Stomach smooth muscle (tissue), 2 donors: ENCODE measurements at regions not wholly inside any gene's neighbourhood (a gene's known extent, or its start where the extent isn't known, plus 50 kb on each side); places are given as distances from the start of the nearest gene placed in this dataset.
"Not testable (repeated sequence)": the region's sequence is repeated elsewhere in the genome, so short reads cannot be mapped to it uniquely, and the experiment has no call there.

Source experiments
- H3K27ac ChIP-seq: one replicate; pipeline ENCODE4 v1.7.0; 2013; ENCODE audit warnings: mild to moderate bottlenecking, low read length, inconsistent platforms
- H3K27me3 ChIP-seq, 2 donors: one replicate each; pipeline ENCODE4 v1.7.0; 2013; ENCODE audit warnings: low read length in 2 of 2; ENCODE audit not compliant: insufficient read depth in 2 of 2, control insufficient read depth in 1 of 2
- H3K36me3 ChIP-seq, 2 donors: one replicate each; pipeline ENCODE4 v1.7.0; 2013; ENCODE audit warnings: low read length in 2 of 2; ENCODE audit not compliant: control insufficient read depth in 2 of 2, insufficient read depth in 2 of 2
- H3K4me1 ChIP-seq: one replicate; pipeline ENCODE4 v1.7.0; 2013; ENCODE audit warnings: low read length; ENCODE audit not compliant: control insufficient read depth, insufficient read depth
- H3K4me3 ChIP-seq, 2 donors: one replicate each; pipeline ENCODE4 v1.7.0; 2013; ENCODE audit warnings: low read length in 2 of 2
- H3K9ac ChIP-seq, 2 donors: one replicate each; pipeline ENCODE4 v1.7.0; 2013; ENCODE audit warnings: low read length in 2 of 2, mild to moderate bottlenecking in 1 of 2
- H3K9me3 ChIP-seq, 2 donors: one replicate each; pipeline ENCODE4 v1.7.0; 2013; ENCODE audit warnings: low read length in 2 of 2; ENCODE audit not compliant: control insufficient read depth in 2 of 2
- donor health status: healthy.
- donor health status: Pancreatic carcinoma.

- Histone ChIP-seq H3K27me3 (no peaks in the 10 kb centered on the region), H3K27ac (no peak overlapping the region), H3K36me3 (no peaks in the 10 kb centered on the region), H3K9ac (no peak overlapping the region), H3K9me3 (no peaks in the 10 kb centered on the region), H3K4me1 (no peaks in the 10 kb centered on the region), H3K4me3 (no peak overlapping the region)
Measured at GRCh38 chr6:100203400-100203799, 209.4 kb upstream of the MCHR2 start.

- Histone ChIP-seq H3K27ac (no peak overlapping the region), H3K4me3 (no peak overlapping the region), H3K9ac (no peak overlapping the region), H3K9me3 (no peaks in the 10 kb centered on the region), H3K36me3 (no peaks in the 10 kb centered on the region), H3K27me3 (no peaks in the 10 kb centered on the region), H3K4me1 (no peaks in the 10 kb centered on the region)
Measured at GRCh38 chr6:100202417-100203194, 208.6 kb upstream of the MCHR2 start.

DNA sequence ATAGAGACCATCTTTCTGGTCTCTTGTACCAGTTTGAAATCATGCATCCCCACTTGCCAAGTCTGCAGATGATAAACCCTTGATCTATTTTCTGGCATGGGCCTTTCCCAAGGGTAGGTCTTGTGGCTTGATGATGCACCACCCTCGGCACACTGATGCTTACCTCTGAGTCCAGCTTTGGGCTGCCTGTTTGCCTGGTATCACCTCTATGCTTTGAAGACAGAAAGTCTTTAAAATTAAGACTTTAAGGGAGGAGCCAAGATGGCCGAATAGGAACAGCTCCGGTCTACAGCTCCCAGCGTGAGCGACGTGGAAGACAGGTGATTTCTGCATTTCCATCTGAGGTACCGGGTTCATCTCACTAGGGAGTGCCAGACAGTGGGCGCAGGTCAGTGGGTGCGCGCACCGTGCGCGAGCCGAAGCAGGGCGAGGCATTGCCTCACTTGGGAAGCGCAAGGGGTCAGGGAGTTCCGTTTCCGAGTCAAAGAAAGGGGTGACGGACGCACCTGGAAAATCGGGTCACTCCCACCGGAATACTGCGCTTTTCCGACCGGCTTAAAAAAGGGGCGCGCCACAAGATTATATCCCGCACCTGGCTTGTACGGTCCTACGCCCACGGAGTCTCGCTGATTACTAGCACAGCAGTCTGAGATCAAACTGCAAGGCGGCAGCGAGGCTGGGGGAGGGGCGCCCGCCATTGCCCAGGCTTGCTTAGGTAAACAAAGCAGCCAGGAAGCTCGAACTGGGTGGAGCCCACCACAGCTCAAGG is 202.4 kb upstream of the MCHR2 start:
- not testable (repeated sequence) for H3K9me3 ChIP-seq, H3K27ac ChIP-seq, H3K36me3 ChIP-seq, H3K9ac ChIP-seq, H3K4me1 ChIP-seq, H3K4me3 ChIP-seq, H3K27me3 ChIP-seq

- not testable (repeated sequence) for H3K4me3 ChIP-seq, H3K27ac ChIP-seq, H3K36me3 ChIP-seq, H3K4me1 ChIP-seq, H3K9me3 ChIP-seq, H3K9ac ChIP-seq, H3K27me3 ChIP-seq
Measured at GRCh38 chr6:100195244-100195643, 201.2 kb upstream of the MCHR2 start.

- Histone ChIP-seq H3K4me3 (no peak overlapping the region), H3K9me3 (no peaks in the 10 kb centered on the region), H3K36me3 (no peaks in the 10 kb centered on the region), H3K9ac (no peak overlapping the region), H3K27me3 (no peaks in the 10 kb centered on the region), H3K27ac (no peak overlapping the region), H3K4me1 (no peaks in the 10 kb centered on the region)
Measured at GRCh38 chr6:100194535-100194934, 200.5 kb upstream of the MCHR2 start.

DNA sequence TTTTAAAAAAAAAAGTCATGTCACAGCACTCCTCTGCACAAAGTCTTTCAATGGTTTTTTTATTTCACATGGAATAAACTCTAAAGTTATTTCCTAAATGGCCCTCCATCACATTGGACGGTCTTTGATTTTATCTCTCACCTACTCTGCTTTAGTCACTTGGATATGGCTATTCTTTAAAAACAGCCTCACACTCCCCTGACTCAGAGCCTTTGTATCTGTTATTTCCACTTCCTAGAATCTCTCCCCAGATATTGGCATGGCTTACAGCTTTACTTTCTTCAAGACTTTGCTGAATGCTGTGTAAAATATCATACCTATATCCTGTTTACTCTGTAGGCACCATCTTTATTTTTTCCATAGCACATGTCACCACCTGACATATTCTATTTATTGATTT is 194.7 kb upstream of the MCHR2 start:
- no peak overlapping the region for H3K9ac ChIP-seq
- no peaks in the 10 kb centered on the region for H3K36me3 ChIP-seq
- no peaks in the 10 kb centered on the region for H3K4me1 ChIP-seq
- no peak overlapping the region for H3K4me3 ChIP-seq
- H3K27ac ChIP-seq: no peak overlapping the region
- H3K9me3 ChIP-seq: no peaks in the 10 kb centered on the region
- no peaks in the 10 kb centered on the region for H3K27me3 ChIP-seq

DNA sequence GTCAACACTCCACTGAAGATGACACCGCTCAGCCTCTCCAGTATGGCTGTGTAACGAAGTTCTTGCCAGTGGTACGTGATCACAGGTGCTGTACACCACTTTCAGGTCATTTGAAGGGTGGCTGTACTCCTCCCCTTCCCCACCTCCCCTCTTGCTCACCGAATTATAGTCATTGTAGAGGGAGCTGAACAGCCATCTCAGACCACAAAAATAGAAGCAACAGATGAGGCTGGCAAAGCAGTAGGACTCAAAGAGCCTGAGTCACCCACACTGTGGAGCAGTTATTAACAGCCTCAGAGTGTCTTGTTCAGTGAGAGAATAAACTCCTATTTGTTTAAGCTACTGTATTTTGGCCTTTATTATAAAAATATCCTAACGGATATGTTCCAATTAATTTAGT is 192.5 kb upstream of the MCHR2 start:
- Histone ChIP-seq H3K9ac (no peak overlapping the region), H3K27me3 (no peaks in the 10 kb centered on the region), H3K4me1 (no peaks in the 10 kb centered on the region), H3K9me3 (no peaks in the 10 kb centered on the region), H3K27ac (no peak overlapping the region), H3K4me3 (no peak overlapping the region), H3K36me3 (no peaks in the 10 kb centered on the region)

DNA sequence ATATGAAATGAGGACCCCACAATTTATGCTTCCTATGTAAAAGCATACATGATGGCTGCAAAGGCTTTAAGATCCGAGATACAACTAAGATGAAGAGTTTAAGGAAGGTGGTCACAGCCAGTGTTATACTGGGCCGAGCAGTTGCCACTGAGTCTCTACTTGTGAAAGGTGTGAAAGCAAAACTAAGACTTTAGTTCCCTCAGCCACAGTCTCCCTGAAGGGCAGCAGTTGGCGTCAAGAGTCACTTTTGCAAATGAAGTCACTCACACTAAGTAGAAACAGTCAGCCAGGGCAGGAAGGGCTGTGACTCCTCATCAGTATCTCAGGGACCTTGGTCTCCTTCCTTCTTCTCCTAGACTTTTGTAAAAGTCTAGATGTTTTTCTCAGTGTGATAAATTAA is 191.6 kb upstream of the MCHR2 start:
- Histone ChIP-seq H3K36me3 (no peaks in the 10 kb centered on the region), H3K27ac (no peak overlapping the region), H3K4me3 (no peak overlapping the region), H3K9me3 (no peaks in the 10 kb centered on the region), H3K27me3 (no peaks in the 10 kb centered on the region), H3K4me1 (no peaks in the 10 kb centered on the region), H3K9ac (no peak overlapping the region)

GRCh38 chr6:100184473-100184872 is 190.4 kb upstream of the MCHR2 start:
- H3K9me3 ChIP-seq: no peaks in the 10 kb centered on the region
- H3K4me1 ChIP-seq: no peaks in the 10 kb centered on the region
- H3K4me3 ChIP-seq: no peak overlapping the region
- no peak overlapping the region for H3K27ac ChIP-seq
- H3K36me3 ChIP-seq: no peaks in the 10 kb centered on the region
- no peak overlapping the region for H3K9ac ChIP-seq
- no peaks in the 10 kb centered on the region for H3K27me3 ChIP-seq

- H3K36me3 ChIP-seq: no peaks in the 10 kb centered on the region
- no peak overlapping the region for H3K4me3 ChIP-seq
- H3K27me3 ChIP-seq: no peaks in the 10 kb centered on the region
- H3K9ac ChIP-seq: no peak overlapping the region
- H3K27ac ChIP-seq: no peak overlapping the region
- no peaks in the 10 kb centered on the region for H3K9me3 ChIP-seq
- H3K4me1 ChIP-seq: no peaks in the 10 kb centered on the region
Measured at GRCh38 chr6:100182313-100182712, 188.3 kb upstream of the MCHR2 start.

- Histone ChIP-seq H3K27ac (no peak overlapping the region), H3K4me3 (no peak overlapping the region), H3K27me3 (no peaks in the 10 kb centered on the region), H3K9me3 (no peaks in the 10 kb centered on the region), H3K9ac (no peak overlapping the region), H3K4me1 (no peaks in the 10 kb centered on the region), H3K36me3 (no peaks in the 10 kb centered on the region)
Measured at GRCh38 chr6:100181309-100181708, 187.3 kb upstream of the MCHR2 start.
